Esophagus muscularis mucosa (tissue), 4 donors: ENCODE measurements at regions not wholly inside any gene's neighbourhood (a gene's known extent, or its start where the extent isn't known, plus 50 kb on each side); places are given as distances from the start of the nearest gene placed in this dataset.

Experiments
- DNase-seq: peaks from one replicate; pipeline ENCODE4 v3.0.0-alpha.2; 2017; ENCODE audit errors: extremely low spot score
- H3K27ac ChIP-seq, 4 donors: fragments of 200-600 bp; sonication (generic); replicated peaks in 1 of 4; 1 replicate in 3 of 4; 2 replicates in 1 of 4; pipeline ENCODE4 v1.5.1; 2016 to 2019; ENCODE audit warnings: mild to moderate bottlenecking in 1 of 4
- H3K27me3 ChIP-seq, 4 donors: fragments of 200-600 bp; sonication (generic); one replicate each; pipeline versions ENCODE4 v1.5.1 to v1.6.0; 2016 to 2019
- H3K36me3 ChIP-seq, 4 donors: fragments of 200-600 bp; sonication (generic); one replicate each; pipeline ENCODE4 v1.5.1; 2016 to 2019
- H3K4me1 ChIP-seq, 4 donors: fragments of 200-600 bp; sonication (generic); one replicate each; pipeline ENCODE4 v1.5.1; 2016 to 2019
- H3K4me3 ChIP-seq, 4 donors: fragments of 200-600 bp; sonication (generic); 1 replicate in 2 of 4; 2 replicates in 2 of 4; pipeline ENCODE4 v1.5.1; 2016 to 2019; ENCODE audit warnings: mild to moderate bottlenecking in 4 of 4, moderate library complexity in 1 of 4
- H3K9me3 ChIP-seq, 4 donors: fragments of 200-600 bp; sonication (generic); 1 replicate in 3 of 4; 2 replicates in 1 of 4; pipeline ENCODE4 v1.5.1; 2016 to 2019
- CTCF ChIP-seq, 3 experiments: fragments of 200-600 bp in 2 of 3; fragments of 450-650 bp in 1 of 3; sonication (generic) in 2 of 3; IDR thresholded peaks; one replicate each; pipeline ENCODE4 v1.5.1; 2017 to 2019; ENCODE audit warnings: antibody characterized with exemption in 3 of 3, mild to moderate bottlenecking in 2 of 3, moderate library complexity in 1 of 3
- EP300 ChIP-seq: sonication (generic); formaldehyde crosslinking; IDR thresholded peaks from one replicate; pipeline ENCODE4 v1.6.1; 2017; ENCODE audit warnings: antibody characterized with exemption
- POLR2A ChIP-seq: fragments of 450-650 bp; IDR thresholded peaks from one replicate; pipeline ENCODE4 v1.6.1; 2017; ENCODE audit warnings: antibody characterized with exemption, moderate library complexity, mild to moderate bottlenecking, low read depth
- POLR2AphosphoS5 ChIP-seq, 2 donors: sonication (generic); formaldehyde crosslinking; IDR thresholded peaks; one replicate each; pipeline ENCODE4 v1.6.1; 2017; ENCODE audit warnings: antibody characterized with exemption in 2 of 2
- WGBS: methylation state at CpG from one replicate; pipeline ENCODE4 v1.1.5; 2018; 5-methylcytosine and 5-hydroxymethylcytosine counted together
- intact Hi-C: fragments of 100-400 bp; cut with DNase I; formaldehyde crosslinking; loops from one replicate; pipeline ENCODE4 v1.15.1; 2023

GRCh38 chr4:17324386-17324830 is 187.5 kb downstream of the QDPR start:
- peaks cover 8 to 21% (median 14%) of the 10 kb centered on the region in 4 donors for H3K4me1 ChIP-seq
- no peaks in the 10 kb centered on the region for H3K36me3 ChIP-seq
- no peak overlapping the region for H3K4me3 ChIP-seq
- no peak for DNase-seq
- TF ChIP-seq POLR2AphosphoS5 (IDR thresholded peaks at IDR 0.05) (no peak), CTCF (IDR thresholded peaks at IDR 0.05) (peak; percentile 66 to 71 (median 68))
- no peak overlapping the region for H3K27ac ChIP-seq
- no peaks in the 10 kb centered on the region for H3K27me3 ChIP-seq
- WGBS, result 9% methylated on average over 11 of the region's 11 CpGs
- no peaks in the 10 kb centered on the region for H3K9me3 ChIP-seq
- intact Hi-C loops, result loop anchor here (10.0 kb wide), 2 partner anchors 530 to 800 kb away; no protein-coding TSS in a partner anchor

- intact Hi-C loops, result loop anchor here (10.0 kb wide), 2 partner anchors 529 to 799 kb away; no protein-coding TSS in a partner anchor
- Histone ChIP-seq H3K4me3 (no peak overlapping the region), H3K4me1 (peaks cover 8 to 21% (median 14%) of the 10 kb centered on the region in 4 donors), H3K27me3 (no peaks in the 10 kb centered on the region), H3K27ac (no peak overlapping the region), H3K9me3 (no peaks in the 10 kb centered on the region), H3K36me3 (no peaks in the 10 kb centered on the region)
- WGBS, result 52% methylated on average over 10 of the region's 10 CpGs
- no peak for TF ChIP-seq EP300
- no peak for TF ChIP-seq CTCF (IDR thresholded peaks at IDR 0.05)
- TF ChIP-seq POLR2A, result no peak
- TF ChIP-seq POLR2AphosphoS5 (IDR thresholded peaks at IDR 0.05), result no peak
- no peak for DNase-seq
These were observed 188.1 kb downstream of the QDPR start for GRCh38 chr4:17323554-17324385.

GRCh38 chr4:17322514-17322913 is 189.4 kb downstream of the QDPR start:
- TF ChIP-seq POLR2A, result no peak
- TF ChIP-seq CTCF (IDR thresholded peaks at IDR 0.05), result no peak
- TF ChIP-seq EP300, result no peak
- TF ChIP-seq POLR2AphosphoS5 (IDR thresholded peaks at IDR 0.05), result no peak
- H3K36me3 ChIP-seq, result no peaks in the 10 kb centered on the region
- no peak overlapping the region for H3K27ac ChIP-seq
- H3K27me3 ChIP-seq, result no peaks in the 10 kb centered on the region
- intact Hi-C loops, result loop anchor here (10.0 kb wide), 2 partner anchors 528 to 798 kb away; no protein-coding TSS in a partner anchor
- no peaks in the 10 kb centered on the region for H3K9me3 ChIP-seq
- H3K4me3 ChIP-seq, result no peak overlapping the region
- DNase-seq, result no peak
- H3K4me1 ChIP-seq, result peaks cover 8 to 15% (median 14%) of the 10 kb centered on the region in 4 donors

GRCh38 chr4:17320046-17320445 is 191.8 kb downstream of the QDPR start:
- peaks cover 8 to 15% (median 13%) of the 10 kb centered on the region in 4 donors for H3K4me1 ChIP-seq
- no peak overlapping the region for H3K4me3 ChIP-seq
- TF ChIP-seq EP300 (no peak), POLR2A (no peak), CTCF (IDR thresholded peaks at IDR 0.05) (no peak), POLR2AphosphoS5 (IDR thresholded peaks at IDR 0.05) (no peak)
- intact Hi-C loops, result loop anchor here (10.0 kb wide), 2 partner anchors 525 to 795 kb away; no protein-coding TSS in a partner anchor
- H3K27me3 ChIP-seq, result peaks cover 0 to 5% (median 0%) of the 10 kb centered on the region in 4 donors
- no peaks in the 10 kb centered on the region for H3K9me3 ChIP-seq
- no peak for DNase-seq
- no peak overlapping the region for H3K27ac ChIP-seq
- no peaks in the 10 kb centered on the region for H3K36me3 ChIP-seq
- 90% methylated on average over 6 of the region's 6 CpGs for WGBS
